HCT116 (cell line): ENCODE measurements at regions not wholly inside any gene's neighbourhood (a gene's known extent, or its start where the extent isn't known, plus 50 kb on each side); places are given as distances from the start of the nearest gene placed in this dataset.

Source experiments
- ATAC-seq: fragments of 200-7000 bp; cut with Tn5 transposase; 2 replicates; pipeline ENCODE4 v1.9.1; 2020; ENCODE audit warnings: mild to moderate bottlenecking, moderate library complexity
- BruUV-seq: library from RNA; stranded (reverse); fragments of 400-500 nt; replicated peaks from 2 replicates; lab custom pipeline; 2021; lab: Mats Ljungman, UMichigan
- CTCF ChIA-PET: fragments of 300-600 bp; sonication (Branson Sonifier 250); formaldehyde crosslinking; loops from one replicate; lab custom pipeline; 2021; ENCODE audit warnings: antibody characterized with exemption; lab: Charles Lee
- POLR2A ChIA-PET: fragments of 300-600, 350-600 bp; sonication (Branson Sonifier 250); formaldehyde crosslinking; loops from one replicate; lab custom pipeline; 2021; ENCODE audit warnings: antibody characterized with exemption; lab: Charles Lee
- RAD21 ChIA-PET, 2 experiments: fragments of 300-600 bp; sonication (Branson Sonifier 250); formaldehyde crosslinking; loops; one replicate each; lab custom pipeline; 2023; ENCODE audit warnings: low total read pairs in 2 of 2; ENCODE audit not compliant: uncharacterized antibody in 2 of 2, unreplicated experiment in 2 of 2, low non-redundant PET in 1 of 2; lab: Charles Lee
- DNase-seq: peaks from one replicate; pipeline ENCODE4 v3.0.0-alpha.2; 2010; ENCODE audit warnings: low read depth, low spot score
- H2AFZ ChIP-seq: fragments of 200-600 bp; shearing (Covaris generic), sonication (generic); 2 replicates; pipeline ENCODE4 v1.6.1; 2017; ENCODE audit warnings: low read depth, mixed run types, mixed read lengths, antibody characterized with exemption, low read length; ENCODE audit not compliant: poor library complexity, severe bottlenecking
- H3K27ac ChIP-seq: 2 replicates; pipeline ENCODE4 v1.5.1; 2012; ENCODE audit warnings: low read depth, low read length
- H3K27me3 ChIP-seq: fragments of 200-600 bp; sonication (generic); 2 replicates; pipeline ENCODE4 v1.6.1; 2016; ENCODE audit warnings: mixed run types, low read length, mixed read lengths; ENCODE audit not compliant: insufficient read depth
- H3K36me3 ChIP-seq, 2 experiments: fragments of 200-500 bp in 1 of 2; fragments of 200-600 bp in 1 of 2; sonication (Bioruptor generic) in 1 of 2; sonication (generic) in 1 of 2; 2 replicates each; pipeline versions ENCODE4 v1.5.1 to v1.6.1; 2014 to 2016; ENCODE audit warnings: low read length in 2 of 2, inconsistent platforms in 1 of 2, mixed read lengths in 1 of 2, mixed run types in 1 of 2; ENCODE audit not compliant: insufficient read depth in 2 of 2, control insufficient read depth in 1 of 2
- H3K4me1 ChIP-seq, 2 experiments: fragments of 200-600 bp in 1 of 2; sonication (generic) in 1 of 2; 2 replicates each; pipeline versions ENCODE4 v1.5.1 to v1.6.1; 2012 to 2017; ENCODE audit warnings: low read length in 2 of 2, inconsistent platforms in 1 of 2, mild to moderate bottlenecking in 1 of 2, mixed read lengths in 1 of 2, mixed run types in 1 of 2, moderate library complexity in 1 of 2; ENCODE audit not compliant: insufficient read depth in 2 of 2, control insufficient read depth in 1 of 2
- H3K4me2 ChIP-seq: fragments of 200-600 bp; sonication (generic); 2 replicates; pipeline ENCODE4 v1.6.1; 2017; ENCODE audit warnings: mixed run types, low read length, mixed read lengths
- H3K4me3 ChIP-seq, 2 experiments: fragments of 200-600 bp in 1 of 2; sonication (generic) in 1 of 2; replicated peaks in 1 of 2; 2 replicates each; pipeline ENCODE4 v1.5.1; 2011 to 2016; ENCODE audit warnings: low read length in 2 of 2, control low read depth in 1 of 2, low read depth in 1 of 2, mild to moderate bottlenecking in 1 of 2, mixed read lengths in 1 of 2, mixed run types in 1 of 2
- H3K79me2 ChIP-seq: fragments of 200-600 bp; sonication (generic); 2 replicates; pipeline ENCODE4 v1.6.1; 2017; ENCODE audit warnings: mild to moderate bottlenecking, mixed run types, low read length, moderate library complexity, mixed read lengths; ENCODE audit not compliant: insufficient read depth
- H3K9ac ChIP-seq: fragments of 200-600 bp; sonication (generic); 2 replicates; pipeline ENCODE4 v1.6.1; 2016; ENCODE audit warnings: low read length, mixed read lengths
- H3K9me2 ChIP-seq: fragments of 200-600 bp; sonication (generic), shearing (Covaris generic); 2 replicates; pipeline ENCODE4 v1.6.1; 2017; ENCODE audit warnings: mixed run types, mild to moderate bottlenecking, moderate library complexity; ENCODE audit not compliant: insufficient read depth
- H3K9me3 ChIP-seq, 2 experiments: fragments of 200-500 bp in 1 of 2; fragments of 200-600 bp in 1 of 2; sonication (Bioruptor generic) in 1 of 2; sonication (generic) in 1 of 2; 2 replicates each; pipeline ENCODE4 v1.6.1; 2014 to 2017; ENCODE audit warnings: low read length in 2 of 2, mixed read lengths in 2 of 2, inconsistent platforms in 1 of 2, low read depth in 1 of 2, mild to moderate bottlenecking in 1 of 2, mixed run types in 1 of 2, moderate library complexity in 1 of 2; ENCODE audit not compliant: control insufficient read depth in 1 of 2, insufficient read depth in 1 of 2
- H4K20me1 ChIP-seq: fragments of 200-600 bp; sonication (generic), shearing (Covaris generic); 2 replicates; pipeline ENCODE4 v1.6.1; 2017; ENCODE audit warnings: mixed run types, mild to moderate bottlenecking, moderate library complexity; ENCODE audit not compliant: insufficient read depth
- CTCF ChIP-seq, 3 experiments: fragments of 200-600 bp in 1 of 3; sonication (generic) in 1 of 3; IDR thresholded peaks in 2 of 3; conservative IDR thresholded peaks in 1 of 3; 2 replicates each; pipeline ENCODE4 v1.5.1; 2012 to 2017; ENCODE audit warnings: low read depth in 2 of 3, low read length in 2 of 3, antibody characterized with exemption in 1 of 3, borderline replicate concordance in 1 of 3, control low read depth in 1 of 3, mild to moderate bottlenecking in 1 of 3, mixed read lengths in 1 of 3, mixed run types in 1 of 3, moderate library complexity in 1 of 3; ENCODE audit not compliant: insufficient read depth in 1 of 3
- POLR2AphosphoS5 ChIP-seq: IDR thresholded peaks from 2 replicates; pipeline ENCODE4 v1.6.1; 2011; ENCODE audit warnings: mild to moderate bottlenecking, low read depth, low read length, moderate library complexity
- SP1 ChIP-seq: IDR thresholded peaks from 2 replicates; pipeline ENCODE4 v1.6.1; 2012; ENCODE audit warnings: low read depth
- ZFX ChIP-seq: fragments of 450-650 bp; IDR thresholded peaks from 2 replicates; pipeline ENCODE4 v1.6.1; 2017
- intact Hi-C: fragments of 100-400 bp; cut with micrococcal nuclease; formaldehyde crosslinking; loops from 2 replicates; pipeline ENCODE4 v1.10.0; 2022

GRCh38 chr9:81174023-81174422 is 515.3 kb downstream of the TLE1 start:
- no peaks in the 10 kb centered on the region; a peak in 1 of 4 replicates for H3K9me3 ChIP-seq
- ATAC-seq = no peak
- no peak overlapping the region for H3K9ac ChIP-seq
- no peaks in the 10 kb centered on the region for H3K79me2 ChIP-seq
- RAD21 ChIA-PET = no interaction called here
- no peak overlapping the region for H2AFZ ChIP-seq
- CTCF ChIA-PET = no interaction called here
- no peak overlapping the region for H3K4me3 ChIP-seq
- H3K4me1 ChIP-seq = no peaks in the 10 kb centered on the region
- H3K9me2 ChIP-seq = no peaks in the 10 kb centered on the region
- H3K4me2 ChIP-seq = no peak overlapping the region
- POLR2A ChIA-PET = no interaction called here
- no peaks in the 10 kb centered on the region for H3K36me3 ChIP-seq
- TF ChIP-seq SP1 = no peak
- no peak for TF ChIP-seq POLR2AphosphoS5
- peak in 2 of 3 experiments; percentile 14 to 23; a peak in 2 of 6 replicates for TF ChIP-seq CTCF (IDR thresholded peaks at IDR 0.05 in 2 of 3, conservative IDR thresholded peaks at IDR 0.05 in 1 of 3; ENCODE audit: borderline replicate concordance in 1 of 3, insufficient read depth in 1 of 3, low read depth in 2 of 3, low read length in 2 of 3)
- no peaks in the 10 kb centered on the region for H3K27me3 ChIP-seq
- DNase-seq = no peak
- H4K20me1 ChIP-seq = no peaks in the 10 kb centered on the region
- no peak overlapping the region for H3K27ac ChIP-seq
- intact Hi-C loops = no loop called here
- BruUV-seq = no TSS peak

DNA sequence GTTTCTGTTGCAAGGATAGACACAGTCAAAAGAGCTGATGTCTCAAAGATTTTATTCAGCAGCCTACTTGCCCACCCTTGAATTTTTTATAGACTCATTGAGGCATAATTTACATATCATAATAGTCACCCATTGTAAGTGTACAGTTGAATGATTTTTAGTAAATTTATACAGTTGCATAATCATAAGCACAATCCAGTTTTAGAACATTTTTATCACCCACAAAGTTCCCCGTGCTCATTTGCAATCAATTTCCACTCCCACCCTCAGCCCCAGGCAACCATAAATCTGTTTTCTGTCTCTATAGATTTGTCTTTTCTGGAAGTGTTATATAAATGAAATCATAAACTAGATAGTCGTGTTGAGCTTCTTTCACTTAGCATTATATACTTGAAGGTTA is 517.7 kb downstream of the TLE1 start:
- Histone ChIP-seq H3K4me1 (no peaks in the 10 kb centered on the region), H3K79me2 (no peaks in the 10 kb centered on the region), H3K27ac (no peak overlapping the region), H3K9me3 (no peaks in the 10 kb centered on the region; a peak in 1 of 4 replicates), H3K4me3 (no peak overlapping the region), H3K9me2 (no peaks in the 10 kb centered on the region), H3K9ac (no peak overlapping the region), H3K27me3 (no peaks in the 10 kb centered on the region), H3K36me3 (no peaks in the 10 kb centered on the region), H2AFZ (no peak overlapping the region), H3K4me2 (no peak overlapping the region), H4K20me1 (no peaks in the 10 kb centered on the region)
- no peak for TF ChIP-seq ZFX
- POLR2A ChIA-PET = no interaction called here
- ATAC-seq = no peak
- BruUV-seq = no TSS peak
- RAD21 ChIA-PET = no interaction called here
- no peak for DNase-seq
- CTCF ChIA-PET = no interaction called here
- intact Hi-C loops = no loop called here
